ENCODE measurements at regions not wholly inside any gene's neighbourhood (a gene's known extent, or its start where the extent isn't known, plus 50 kb on each side); places are given as distances from the start of the nearest gene placed in this dataset.

- no peak overlapping the region for H3K4me3 Mint-ChIP-seq
- peaks cover 0 to 7% of the 10 kb centered on the region in 2 experiments for H3K27me3 ChIP-seq (replicated peaks in 1 of 2; ENCODE audit: control insufficient read depth in 2 of 2, extremely low read depth in 1 of 2, insufficient read depth in 2 of 2, low read length in 1 of 2)
- H3K27ac ChIP-seq (ENCODE audit: low read length), result no peak overlapping the region
- ChIA-PET POLR2A (no interaction called here), CTCF (no interaction called here)
- no peaks in the 10 kb centered on the region for H3K4me1 ChIP-seq (ENCODE audit: control insufficient read depth in 1 of 2, extremely low read depth in 1 of 2, insufficient read depth in 2 of 2, low read length in 2 of 2)
- no CpG with 5 or more reads among the region's 1 CpG for WGBS (ENCODE audit: insufficient coverage)
- H3K36me3 Mint-ChIP-seq, result no peaks in the 10 kb centered on the region
- DNase-seq, result no peak
- no peaks in the 10 kb centered on the region for H3K4me1 Mint-ChIP-seq
- no peaks in the 10 kb centered on the region for H3K36me3 ChIP-seq (ENCODE audit: control insufficient read depth in 2 of 2, extremely low read depth in 1 of 2, insufficient read depth in 1 of 2, low read length in 1 of 2)
- H3K9me3 Mint-ChIP-seq, result no peaks in the 10 kb centered on the region
- peaks cover 11 to 22% of the 10 kb centered on the region in 2 donors for H3K27me3 Mint-ChIP-seq
- no peaks in the 10 kb centered on the region for H3K9me3 ChIP-seq
- H3K4me3 ChIP-seq (ENCODE audit: control insufficient read depth in 1 of 2, extremely low read depth in 1 of 2, low read length in 1 of 2), result no peak overlapping the region
- no peak overlapping the region for H3K27ac Mint-ChIP-seq
- no peak for ATAC-seq (replicated peaks in 1 of 4)
These were observed 84.5 kb upstream of the RTL1 start for GRCh38 chr14:100988011-100988410.

GRCh38 chr14:100988411-100988900 lies 84.9 kb upstream of the RTL1 start:
- no peak overlapping the region for H3K4me3 Mint-ChIP-seq
- CTCF ChIA-PET, result no interaction called here
- no peaks in the 10 kb centered on the region for H3K4me1 Mint-ChIP-seq
- Histone ChIP-seq H3K27me3 (replicated peaks in 1 of 2; ENCODE audit: control insufficient read depth in 2 of 2, extremely low read depth in 1 of 2, insufficient read depth in 2 of 2, low read length in 1 of 2) (peaks cover 0 to 7% of the 10 kb centered on the region in 2 experiments), H3K4me3 (ENCODE audit: control insufficient read depth in 1 of 2, extremely low read depth in 1 of 2, low read length in 1 of 2) (no peak overlapping the region), H3K4me1 (ENCODE audit: control insufficient read depth in 1 of 2, extremely low read depth in 1 of 2, insufficient read depth in 2 of 2, low read length in 2 of 2) (no peaks in the 10 kb centered on the region), H3K9me3 (no peaks in the 10 kb centered on the region), H3K36me3 (ENCODE audit: control insufficient read depth in 2 of 2, extremely low read depth in 1 of 2, insufficient read depth in 1 of 2, low read length in 1 of 2) (no peaks in the 10 kb centered on the region), H3K27ac (ENCODE audit: low read length) (no peak overlapping the region)
- no peaks in the 10 kb centered on the region for H3K36me3 Mint-ChIP-seq
- WGBS (ENCODE audit: insufficient coverage), result 60% methylated on average over 1 of the region's 5 CpGs
- H3K9me3 Mint-ChIP-seq, result no peaks in the 10 kb centered on the region
- POLR2A ChIA-PET, result no interaction called here
- peaks cover 10 to 20% of the 10 kb centered on the region in 2 donors for H3K27me3 Mint-ChIP-seq
- no peak for ATAC-seq (replicated peaks in 1 of 4)
- H3K27ac Mint-ChIP-seq, result no peak overlapping the region
- DNase-seq, result no peak

- Mint-ChIP-seq H3K4me3 (no peak overlapping the region), H3K27me3 (peaks cover 8 to 18% of the 10 kb centered on the region in 2 donors), H3K36me3 (no peaks in the 10 kb centered on the region), H3K9me3 (no peaks in the 10 kb centered on the region), H3K27ac (no peak overlapping the region), H3K4me1 (no peaks in the 10 kb centered on the region)
- ATAC-seq (replicated peaks in 1 of 4) (no peak), DNase-seq (no peak)
- no peak overlapping the region for H3K4me3 ChIP-seq (ENCODE audit: control insufficient read depth in 1 of 2, extremely low read depth in 1 of 2, low read length in 1 of 2)
- CTCF ChIA-PET, result no interaction called here
- H3K4me1 ChIP-seq (ENCODE audit: control insufficient read depth in 1 of 2, extremely low read depth in 1 of 2, insufficient read depth in 2 of 2, low read length in 2 of 2), result no peaks in the 10 kb centered on the region
- WGBS (ENCODE audit: insufficient coverage), result no CpG with 5 or more reads among the region's 4 CpGs
- H3K27ac ChIP-seq (ENCODE audit: low read length), result no peak overlapping the region
- no peaks in the 10 kb centered on the region for H3K36me3 ChIP-seq (ENCODE audit: control insufficient read depth in 2 of 2, extremely low read depth in 1 of 2, insufficient read depth in 1 of 2, low read length in 1 of 2)
- POLR2A ChIA-PET, result no interaction called here
- H3K27me3 ChIP-seq (replicated peaks in 1 of 2; ENCODE audit: control insufficient read depth in 2 of 2, extremely low read depth in 1 of 2, insufficient read depth in 2 of 2, low read length in 1 of 2), result peaks cover 0 to 7% of the 10 kb centered on the region in 2 experiments
- H3K9me3 ChIP-seq, result no peaks in the 10 kb centered on the region
These were observed 85.4 kb upstream of the RTL1 start for GRCh38 chr14:100988956-100989355.

GRCh38 chr14:100989924-100990323 lies 86.4 kb upstream of the RTL1 start:
- no peak overlapping the region for H3K27ac ChIP-seq (ENCODE audit: low read length)
- no peaks in the 10 kb centered on the region for H3K9me3 Mint-ChIP-seq
- POLR2A ChIA-PET, result no interaction called here
- peaks cover 8 to 18% of the 10 kb centered on the region in 2 donors for H3K27me3 Mint-ChIP-seq
- H3K4me1 Mint-ChIP-seq, result no peaks in the 10 kb centered on the region
- WGBS (ENCODE audit: insufficient coverage), result no CpG with 5 or more reads among the region's 1 CpG
- DNase-seq (no peak), ATAC-seq (replicated peaks in 1 of 4) (no peak)
- H3K9me3 ChIP-seq, result no peaks in the 10 kb centered on the region
- H3K27ac Mint-ChIP-seq, result no peak overlapping the region
- H3K36me3 Mint-ChIP-seq, result no peaks in the 10 kb centered on the region
- no peaks in the 10 kb centered on the region for H3K36me3 ChIP-seq (ENCODE audit: control insufficient read depth in 2 of 2, extremely low read depth in 1 of 2, insufficient read depth in 1 of 2, low read length in 1 of 2)
- H3K4me3 ChIP-seq (ENCODE audit: control insufficient read depth in 1 of 2, extremely low read depth in 1 of 2, low read length in 1 of 2), result no peak overlapping the region
- peaks cover 0 to 7% of the 10 kb centered on the region in 2 experiments for H3K27me3 ChIP-seq (replicated peaks in 1 of 2; ENCODE audit: control insufficient read depth in 2 of 2, extremely low read depth in 1 of 2, insufficient read depth in 2 of 2, low read length in 1 of 2)
- CTCF ChIA-PET, result no interaction called here
- no peaks in the 10 kb centered on the region for H3K4me1 ChIP-seq (ENCODE audit: control insufficient read depth in 1 of 2, extremely low read depth in 1 of 2, insufficient read depth in 2 of 2, low read length in 2 of 2)
- no peak overlapping the region for H3K4me3 Mint-ChIP-seq

GRCh38 chr14:100994082-100994481 lies 90.6 kb upstream of the RTL1 start:
- DNase-seq (no peak), ATAC-seq (replicated peaks in 1 of 4) (no peak)
- H3K27ac Mint-ChIP-seq, result no peak overlapping the region
- no peaks in the 10 kb centered on the region for H3K4me1 Mint-ChIP-seq
- no peak overlapping the region for H3K4me3 Mint-ChIP-seq
- H3K27me3 Mint-ChIP-seq, result peaks cover 11 to 21% of the 10 kb centered on the region in 2 donors
- Histone ChIP-seq H3K27ac (ENCODE audit: low read length) (no peak overlapping the region), H3K36me3 (ENCODE audit: control insufficient read depth in 2 of 2, extremely low read depth in 1 of 2, insufficient read depth in 1 of 2, low read length in 1 of 2) (no peaks in the 10 kb centered on the region), H3K9me3 (no peaks in the 10 kb centered on the region), H3K4me3 (ENCODE audit: control insufficient read depth in 1 of 2, extremely low read depth in 1 of 2, low read length in 1 of 2) (no peak overlapping the region), H3K27me3 (replicated peaks in 1 of 2; ENCODE audit: control insufficient read depth in 2 of 2, extremely low read depth in 1 of 2, insufficient read depth in 2 of 2, low read length in 1 of 2) (peaks cover 0 to 7% of the 10 kb centered on the region in 2 experiments), H3K4me1 (ENCODE audit: control insufficient read depth in 1 of 2, extremely low read depth in 1 of 2, insufficient read depth in 2 of 2, low read length in 2 of 2) (no peaks in the 10 kb centered on the region)
- no peaks in the 10 kb centered on the region for H3K9me3 Mint-ChIP-seq
- 80% methylated on average over 5 of the region's 5 CpGs for WGBS (ENCODE audit: insufficient coverage)
- no peaks in the 10 kb centered on the region for H3K36me3 Mint-ChIP-seq
- ChIA-PET POLR2A (no interaction called here), CTCF (no interaction called here)

- WGBS (ENCODE audit: insufficient coverage), result 100% methylated on average over 1 of the region's 3 CpGs
- no peak for ATAC-seq (replicated peaks in 1 of 4)
- DNase-seq, result no peak
- Mint-ChIP-seq H3K4me1 (no peaks in the 10 kb centered on the region), H3K27ac (no peak overlapping the region), H3K4me3 (no peak overlapping the region), H3K27me3 (peaks cover 11 to 18% of the 10 kb centered on the region in 2 donors), H3K9me3 (no peaks in the 10 kb centered on the region), H3K36me3 (no peaks in the 10 kb centered on the region)
- ChIA-PET POLR2A (no interaction called here), CTCF (no interaction called here)
- no peak overlapping the region for H3K27ac ChIP-seq (ENCODE audit: low read length)
- no peaks in the 10 kb centered on the region for H3K36me3 ChIP-seq (ENCODE audit: control insufficient read depth in 2 of 2, extremely low read depth in 1 of 2, insufficient read depth in 1 of 2, low read length in 1 of 2)
- H3K9me3 ChIP-seq, result no peaks in the 10 kb centered on the region
- H3K27me3 ChIP-seq (replicated peaks in 1 of 2; ENCODE audit: control insufficient read depth in 2 of 2, extremely low read depth in 1 of 2, insufficient read depth in 2 of 2, low read length in 1 of 2), result peaks cover 0 to 7% of the 10 kb centered on the region in 2 experiments
- H3K4me3 ChIP-seq (ENCODE audit: control insufficient read depth in 1 of 2, extremely low read depth in 1 of 2, low read length in 1 of 2), result no peak overlapping the region
- no peaks in the 10 kb centered on the region for H3K4me1 ChIP-seq (ENCODE audit: control insufficient read depth in 1 of 2, extremely low read depth in 1 of 2, insufficient read depth in 2 of 2, low read length in 2 of 2)
These were observed 91.3 kb upstream of the RTL1 start for GRCh38 chr14:100994756-100995330.

All from T-cell (primary cell).